Left ventricle myocardium inferior (tissue), 1 donor: ENCODE measurements at regions not wholly inside any gene's neighbourhood (a gene's known extent, or its start where the extent isn't known, plus 50 kb on each side); places are given as distances from the start of the nearest gene placed in this dataset.

Experiments
- DNase-seq: peaks from one replicate; pipeline ENCODE4 v3.0.0-alpha.2; 2020
- H3K27ac ChIP-seq: fragments of 200-600 bp; replicated peaks from 2 replicates; pipeline ENCODE4 v1.8.0; 2021
- H3K27me3 ChIP-seq: fragments of 200-600 bp; 2 replicates; pipeline ENCODE4 v1.8.0; 2021; ENCODE audit warnings: low read depth
- H3K36me3 ChIP-seq: fragments of 200-600 bp; 2 replicates; pipeline ENCODE4 v1.8.0; 2021
- H3K4me1 ChIP-seq: fragments of 200-600 bp; 2 replicates; pipeline ENCODE4 v1.8.0; 2021
- H3K4me3 ChIP-seq: fragments of 200-600 bp; 2 replicates; pipeline ENCODE4 v1.8.0; 2021; ENCODE audit warnings: mild to moderate bottlenecking, moderate library complexity
- H3K9me3 ChIP-seq: fragments of 200-600 bp; replicated peaks from 2 replicates; pipeline ENCODE4 v1.8.0; 2021
- CTCF ChIP-seq: fragments of 200-600 bp; IDR thresholded peaks from 2 replicates; pipeline ENCODE4 v1.8.0; 2021; ENCODE audit warnings: antibody characterized with exemption, mild to moderate bottlenecking, borderline replicate concordance
- intact Hi-C: fragments of 100-400 bp; cut with micrococcal nuclease; formaldehyde crosslinking; loops from one replicate; pipeline ENCODE4 v1.11.0; 2022
- donor health status: DM: no; HTN: yes; CAD: no; lungs with severe emphysema.

- H3K4me3 ChIP-seq: no peak overlapping the region
- no peak for DNase-seq
- H3K9me3 ChIP-seq: no peaks in the 10 kb centered on the region
- H3K27me3 ChIP-seq: no peaks in the 10 kb centered on the region
- no peak overlapping the region for H3K27ac ChIP-seq
- TF ChIP-seq CTCF: no peak
- no peaks in the 10 kb centered on the region for H3K4me1 ChIP-seq
- intact Hi-C loops: no loop called here
- H3K36me3 ChIP-seq: no peaks in the 10 kb centered on the region
Observed at GRCh38 chr6:98463038-98464000, 371.1 kb upstream of the POU3F2 start.

- Histone ChIP-seq H3K9me3 (peaks cover 16% of the 10 kb centered on the region), H3K4me3 (no peak overlapping the region), H3K36me3 (no peaks in the 10 kb centered on the region), H3K27ac (no peak overlapping the region), H3K27me3 (no peaks in the 10 kb centered on the region), H3K4me1 (no peaks in the 10 kb centered on the region)
- intact Hi-C loops: no loop called here
- no peak for DNase-seq
- TF ChIP-seq CTCF: no peak
Observed at GRCh38 chr6:98467091-98467490, 367.3 kb upstream of the POU3F2 start.

GRCh38 chr6:98467902-98468301, 366.5 kb upstream of the POU3F2 start:
- Histone ChIP-seq H3K4me1 (no peaks in the 10 kb centered on the region), H3K4me3 (no peak overlapping the region), H3K27ac (no peak overlapping the region)

GRCh38 chr6:98469141-98469540, 365.2 kb upstream of the POU3F2 start:
- Histone ChIP-seq H3K27ac (no peak overlapping the region), H3K4me1 (no peaks in the 10 kb centered on the region), H3K27me3 (no peaks in the 10 kb centered on the region), H3K4me3 (no peak overlapping the region), H3K36me3 (no peaks in the 10 kb centered on the region), H3K9me3 (peaks cover 20% of the 10 kb centered on the region)
- DNase-seq: no peak
- TF ChIP-seq CTCF: no peak
- intact Hi-C loops: no loop called here

More at GRCh38 chr6:98467902-98468301, 366.5 kb upstream of the POU3F2 start:
- no peaks in the 10 kb centered on the region for H3K36me3 ChIP-seq
- DNase-seq: no peak
- H3K27me3 ChIP-seq: no peaks in the 10 kb centered on the region
- intact Hi-C loops: no loop called here
- TF ChIP-seq CTCF: no peak
- peaks cover 20% of the 10 kb centered on the region for H3K9me3 ChIP-seq

GRCh38 chr6:98470821-98471220, 363.6 kb upstream of the POU3F2 start:
- peaks cover 20% of the 10 kb centered on the region for H3K9me3 ChIP-seq
- H3K27me3 ChIP-seq: no peaks in the 10 kb centered on the region
- H3K36me3 ChIP-seq: no peaks in the 10 kb centered on the region
- H3K27ac ChIP-seq: no peak overlapping the region
- H3K4me3 ChIP-seq: no peak overlapping the region
- no peak for DNase-seq
- intact Hi-C loops: no loop called here
- no peaks in the 10 kb centered on the region for H3K4me1 ChIP-seq
- TF ChIP-seq CTCF: no peak
